ENCODE measurements at regions not wholly inside any gene's neighbourhood (a gene's known extent, or its start where the extent isn't known, plus 50 kb on each side); places are given as distances from the start of the nearest gene placed in this dataset.

GRCh38 chr15:79659691-79660090 lies 227.6 kb downstream of the MINAR1 start:
- H3K27me3 Mint-ChIP-seq (ENCODE audit: insufficient read depth), result peaks cover 9% of the 10 kb centered on the region
- no peak overlapping the region for H3K4me3 Mint-ChIP-seq
- no peak for DNase-seq (ENCODE audit: low spot score)
- H3K36me3 Mint-ChIP-seq (ENCODE audit: low read depth), result no peaks in the 10 kb centered on the region
- no peaks in the 10 kb centered on the region for H3K4me1 Mint-ChIP-seq (ENCODE audit: low read depth)
- H3K9me3 Mint-ChIP-seq, result no peaks in the 10 kb centered on the region
- intact Hi-C loops (cut with micrococcal nuclease), result no loop called here
- H3K27ac Mint-ChIP-seq, result no peak overlapping the region

GRCh38 chr15:79661411-79661810 lies 229.3 kb downstream of the MINAR1 start:
- Mint-ChIP-seq H3K9me3 (no peaks in the 10 kb centered on the region), H3K36me3 (ENCODE audit: low read depth) (no peaks in the 10 kb centered on the region), H3K4me1 (ENCODE audit: low read depth) (no peaks in the 10 kb centered on the region), H3K27ac (no peak overlapping the region), H3K27me3 (ENCODE audit: insufficient read depth) (peaks cover 5% of the 10 kb centered on the region), H3K4me3 (no peak overlapping the region)
- intact Hi-C loops (cut with micrococcal nuclease), result no loop called here
- no peak for DNase-seq (ENCODE audit: low spot score)

GRCh38 chr15:79673416-79674123 lies 223.2 kb downstream of the MTHFS start:
- H3K4me3 Mint-ChIP-seq, result no peak overlapping the region

GRCh38 chr15:79674124-79674465 lies 222.7 kb downstream of the MTHFS start:
- DNase-seq (ENCODE audit: low spot score), result no peak
- H3K4me1 Mint-ChIP-seq (ENCODE audit: low read depth), result no peaks in the 10 kb centered on the region
- intact Hi-C loops (cut with micrococcal nuclease), result no loop called here
- no peaks in the 10 kb centered on the region for H3K36me3 Mint-ChIP-seq (ENCODE audit: low read depth)
- H3K27me3 Mint-ChIP-seq (ENCODE audit: insufficient read depth), result peaks cover 7% of the 10 kb centered on the region
- no peak overlapping the region for H3K4me3 Mint-ChIP-seq
- no peak overlapping the region for H3K27ac Mint-ChIP-seq
- no peaks in the 10 kb centered on the region for H3K9me3 Mint-ChIP-seq

More at GRCh38 chr15:79673416-79674123, 223.2 kb downstream of the MTHFS start:
- Mint-ChIP-seq H3K4me1 (ENCODE audit: low read depth) (no peaks in the 10 kb centered on the region), H3K27me3 (ENCODE audit: insufficient read depth) (peaks cover 7% of the 10 kb centered on the region), H3K36me3 (ENCODE audit: low read depth) (no peaks in the 10 kb centered on the region), H3K27ac (no peak overlapping the region), H3K9me3 (no peaks in the 10 kb centered on the region)
- intact Hi-C loops (cut with micrococcal nuclease), result no loop called here
- DNase-seq (ENCODE audit: low spot score), result no peak

GRCh38 chr15:79675982-79676381 lies 220.8 kb downstream of the MTHFS start:
- no peaks in the 10 kb centered on the region for H3K4me1 Mint-ChIP-seq (ENCODE audit: low read depth)
- intact Hi-C loops (cut with micrococcal nuclease), result no loop called here
- no peaks in the 10 kb centered on the region for H3K9me3 Mint-ChIP-seq
- no peak overlapping the region for H3K4me3 Mint-ChIP-seq
- H3K36me3 Mint-ChIP-seq (ENCODE audit: low read depth), result no peaks in the 10 kb centered on the region
- no peak overlapping the region for H3K27ac Mint-ChIP-seq
- no peak for DNase-seq (ENCODE audit: low spot score)
- peaks cover 7% of the 10 kb centered on the region for H3K27me3 Mint-ChIP-seq (ENCODE audit: insufficient read depth)

- Mint-ChIP-seq H3K27ac (no peak overlapping the region), H3K4me1 (ENCODE audit: low read depth) (no peaks in the 10 kb centered on the region), H3K27me3 (ENCODE audit: insufficient read depth) (peaks cover 6% of the 10 kb centered on the region), H3K4me3 (no peak overlapping the region), H3K36me3 (ENCODE audit: low read depth) (no peaks in the 10 kb centered on the region), H3K9me3 (no peaks in the 10 kb centered on the region)
- intact Hi-C loops (cut with micrococcal nuclease), result no loop called here
- no peak for DNase-seq (ENCODE audit: low spot score)
Measured at GRCh38 chr15:79676621-79677020, 220.2 kb downstream of the MTHFS start.

- Mint-ChIP-seq H3K36me3 (ENCODE audit: low read depth) (no peaks in the 10 kb centered on the region), H3K27ac (no peak overlapping the region), H3K27me3 (ENCODE audit: insufficient read depth) (peaks cover 6% of the 10 kb centered on the region), H3K9me3 (no peaks in the 10 kb centered on the region), H3K4me3 (no peak overlapping the region), H3K4me1 (ENCODE audit: low read depth) (no peaks in the 10 kb centered on the region)
- intact Hi-C loops (cut with micrococcal nuclease), result no loop called here
- no peak for DNase-seq (ENCODE audit: low spot score)
Measured at GRCh38 chr15:79677241-79677640, 219.6 kb downstream of the MTHFS start.

GRCh38 chr15:79678032-79678701 lies 218.6 kb downstream of the MTHFS start:
- no peaks in the 10 kb centered on the region for H3K36me3 Mint-ChIP-seq (ENCODE audit: low read depth)
- DNase-seq (ENCODE audit: low spot score), result no peak
- H3K9me3 Mint-ChIP-seq, result no peaks in the 10 kb centered on the region
- intact Hi-C loops (cut with micrococcal nuclease), result no loop called here
- H3K27me3 Mint-ChIP-seq (ENCODE audit: insufficient read depth), result peaks cover 6% of the 10 kb centered on the region
- no peak overlapping the region for H3K4me3 Mint-ChIP-seq
- H3K4me1 Mint-ChIP-seq (ENCODE audit: low read depth), result no peaks in the 10 kb centered on the region
- no peak overlapping the region for H3K27ac Mint-ChIP-seq

- Mint-ChIP-seq H3K9me3 (no peaks in the 10 kb centered on the region), H3K36me3 (ENCODE audit: low read depth) (no peaks in the 10 kb centered on the region), H3K4me1 (ENCODE audit: low read depth) (no peaks in the 10 kb centered on the region), H3K27me3 (ENCODE audit: insufficient read depth) (peaks cover 6% of the 10 kb centered on the region), H3K4me3 (no peak overlapping the region), H3K27ac (no peak overlapping the region)
- intact Hi-C loops (cut with micrococcal nuclease), result no loop called here
- no peak for DNase-seq (ENCODE audit: low spot score)
Measured at GRCh38 chr15:79680720-79681119, 216.1 kb downstream of the MTHFS start.

- Mint-ChIP-seq H3K36me3 (ENCODE audit: low read depth) (no peaks in the 10 kb centered on the region), H3K4me3 (no peak overlapping the region), H3K9me3 (no peaks in the 10 kb centered on the region), H3K27me3 (ENCODE audit: insufficient read depth) (peaks cover 6% of the 10 kb centered on the region), H3K4me1 (ENCODE audit: low read depth) (no peaks in the 10 kb centered on the region), H3K27ac (no peak overlapping the region)
- intact Hi-C loops (cut with micrococcal nuclease), result no loop called here
- DNase-seq (ENCODE audit: low spot score), result no peak
Measured at GRCh38 chr15:79682285-79682684, 214.5 kb downstream of the MTHFS start.

GRCh38 chr15:79682851-79683288 lies 213.9 kb downstream of the MTHFS start:
- intact Hi-C loops (cut with micrococcal nuclease), result no loop called here
- no peaks in the 10 kb centered on the region for H3K9me3 Mint-ChIP-seq
- H3K27ac Mint-ChIP-seq, result no peak overlapping the region
- H3K4me1 Mint-ChIP-seq (ENCODE audit: low read depth), result no peaks in the 10 kb centered on the region
- no peaks in the 10 kb centered on the region for H3K36me3 Mint-ChIP-seq (ENCODE audit: low read depth)
- peaks cover 2% of the 10 kb centered on the region for H3K27me3 Mint-ChIP-seq (ENCODE audit: insufficient read depth)
- no peak for DNase-seq (ENCODE audit: low spot score)
- no peak overlapping the region for H3K4me3 Mint-ChIP-seq

- H3K36me3 Mint-ChIP-seq (ENCODE audit: low read depth), result no peaks in the 10 kb centered on the region
- H3K27me3 Mint-ChIP-seq (ENCODE audit: insufficient read depth), result peaks cover 10% of the 10 kb centered on the region
- no peak overlapping the region for H3K4me3 Mint-ChIP-seq
- intact Hi-C loops (cut with micrococcal nuclease), result no loop called here
- DNase-seq (ENCODE audit: low spot score), result no peak
- H3K27ac Mint-ChIP-seq, result no peak overlapping the region
- no peaks in the 10 kb centered on the region for H3K9me3 Mint-ChIP-seq
- H3K4me1 Mint-ChIP-seq (ENCODE audit: low read depth), result no peaks in the 10 kb centered on the region
Measured at GRCh38 chr15:79689030-79689429, 207.8 kb downstream of the MTHFS start.

GRCh38 chr15:79700951-79701480 lies 195.8 kb downstream of the MTHFS start:
- Mint-ChIP-seq H3K4me1 (ENCODE audit: low read depth) (no peaks in the 10 kb centered on the region), H3K27me3 (ENCODE audit: insufficient read depth) (peaks cover 7% of the 10 kb centered on the region), H3K4me3 (no peak overlapping the region), H3K27ac (no peak overlapping the region), H3K36me3 (ENCODE audit: low read depth) (no peaks in the 10 kb centered on the region), H3K9me3 (no peaks in the 10 kb centered on the region)
- DNase-seq (ENCODE audit: low spot score), result no peak
- intact Hi-C loops (cut with micrococcal nuclease), result no loop called here

Measured in activated T-helper 1 cell treated with anti-CD3 and anti-CD28 coated beads, Interleukin-12 subunit alpha, Interleukin-12 subunit beta, Interleukin-2, Interleukin-4 antibody, amounts not matched to agents 30 ng/mL and 10 ng/mL and 1 ng/mL, durations not matched to agents 14 hours and 24 hours and 36 hours (primary cell).